Neural cell (in vitro differentiated cells): ENCODE measurements at regions not wholly inside any gene's neighbourhood (a gene's known extent, or its start where the extent isn't known, plus 50 kb on each side); places are given as distances from the start of the nearest gene placed in this dataset.
A peak's percentile ranks its signal among the peaks of the same experiment; 100 is the strongest.

Experiments used
- H2AFZ ChIP-seq: fragments of 200-600, 300-800 bp; sonication (generic), shearing (Covaris generic); 2 replicates; pipeline ENCODE4 v1.6.0; 2014; ENCODE audit warnings: low read depth, mild to moderate bottlenecking, antibody characterized with exemption, low read length, moderate library complexity
- H3F3A ChIP-seq: fragments of 200-600 bp; shearing (Covaris generic); 2 replicates; pipeline ENCODE4 v1.6.1; 2016; ENCODE audit warnings: mild to moderate bottlenecking, moderate library complexity, mixed read lengths, antibody characterized with exemption, low read length; ENCODE audit not compliant: insufficient read depth, poor library complexity, severe bottlenecking
- H3K27ac ChIP-seq: fragments of 200-600, 300-800 bp; sonication (generic), shearing (Covaris generic); 2 replicates; pipeline ENCODE4 v1.5.1; 2014; ENCODE audit warnings: mild to moderate bottlenecking, low read length, moderate library complexity
- H3K27me3 ChIP-seq: fragments of 300-800, 200-600 bp; sonication (generic), shearing (Covaris generic); 2 replicates; pipeline ENCODE4 v1.6.0; 2014; ENCODE audit warnings: mild to moderate bottlenecking, low read depth, low read length, moderate library complexity; ENCODE audit not compliant: insufficient read depth
- H3K36me3 ChIP-seq: fragments of 300-800, 200-600 bp; sonication (generic), shearing (Covaris generic); 2 replicates; pipeline ENCODE4 v1.5.1; 2014; ENCODE audit warnings: mild to moderate bottlenecking, antibody characterized with exemption, low read length, moderate library complexity; ENCODE audit not compliant: insufficient read depth
- H3K4me2 ChIP-seq: fragments of 300-800, 200-600 bp; sonication (generic), shearing (Covaris generic); 2 replicates; pipeline ENCODE4 v1.6.0; 2014; ENCODE audit warnings: mild to moderate bottlenecking, low read length
- H3K4me3 ChIP-seq: fragments of 300-800, 200-600 bp; sonication (generic), shearing (Covaris generic); 2 replicates; pipeline ENCODE4 v1.5.1; 2014; ENCODE audit warnings: mild to moderate bottlenecking, low read length, moderate library complexity
- H3K79me2 ChIP-seq: fragments of 200-600 bp; shearing (Covaris generic); replicated peaks from 2 replicates; pipeline ENCODE4 v1.6.0; 2014; ENCODE audit warnings: mild to moderate bottlenecking, low read length, moderate library complexity; ENCODE audit not compliant: insufficient read depth
- H3K9ac ChIP-seq: fragments of 300-800, 200-600 bp; sonication (generic), shearing (Covaris generic); 2 replicates; pipeline ENCODE4 v1.6.1; 2016; ENCODE audit warnings: mild to moderate bottlenecking, low read length, mixed read lengths
- H3K9me2 ChIP-seq: fragments of 200-600 bp; shearing (Covaris generic); 2 replicates; pipeline ENCODE4 v1.6.1; 2016; ENCODE audit warnings: mild to moderate bottlenecking, low read length, mixed read lengths; ENCODE audit not compliant: insufficient read depth
- H3K9me3 ChIP-seq: fragments of 200-600, 300-800 bp; sonication (generic), shearing (Covaris generic); 2 replicates; pipeline ENCODE4 v1.6.1; 2016; ENCODE audit warnings: mild to moderate bottlenecking, mixed run types, low read length, moderate library complexity, mixed read lengths
- H4K20me1 ChIP-seq: fragments of 200-600 bp; shearing (Covaris generic); 2 replicates; pipeline ENCODE4 v1.6.1; 2016; ENCODE audit warnings: mild to moderate bottlenecking, mixed run types; ENCODE audit not compliant: insufficient read depth
- CTCF ChIP-seq: fragments of 450-650 bp; IDR thresholded peaks from 2 replicates; pipeline ENCODE4 v1.5.1; 2014; ENCODE audit warnings: antibody characterized with exemption, mild to moderate bottlenecking, moderate library complexity; ENCODE audit not compliant: poor library complexity, severe bottlenecking
- EP300 ChIP-seq: fragments of 450-650 bp; conservative IDR thresholded peaks from 2 replicates; pipeline ENCODE4 v1.6.1; 2014; ENCODE audit warnings: antibody characterized with exemption, mild to moderate bottlenecking, moderate library complexity; ENCODE audit not compliant: poor library complexity, severe bottlenecking
- EZH2 ChIP-seq: fragments of 200-600, 300-800 bp; shearing (Covaris generic), sonication (generic); IDR thresholded peaks from 2 replicates; pipeline ENCODE4 v1.6.1; 2014; ENCODE audit warnings: antibody characterized with exemption, low read length, borderline replicate concordance, mild to moderate bottlenecking; ENCODE audit not compliant: insufficient read depth, poor library complexity, severe bottlenecking
- MXI1 ChIP-seq: fragments of 450-650 bp; conservative IDR thresholded peaks from 2 replicates; pipeline ENCODE4 v1.6.1; 2014; ENCODE audit warnings: antibody characterized with exemption, mild to moderate bottlenecking; ENCODE audit not compliant: poor library complexity, severe bottlenecking
- POLR2AphosphoS5 ChIP-seq: IDR thresholded peaks from 2 replicates; pipeline ENCODE4 v1.6.1; 2012
- RAD21 ChIP-seq: fragments of 450-650 bp; conservative IDR thresholded peaks from 2 replicates; pipeline ENCODE4 v1.6.1; 2014; ENCODE audit warnings: antibody characterized with exemption, mild to moderate bottlenecking, moderate library complexity
- REST ChIP-seq: IDR thresholded peaks from 2 replicates; pipeline ENCODE4 v1.6.1; 2012; ENCODE audit warnings: borderline replicate concordance
- SMC3 ChIP-seq: fragments of 450-650 bp; conservative IDR thresholded peaks from 2 replicates; pipeline ENCODE4 v1.6.1; 2014; ENCODE audit warnings: antibody characterized with exemption, mild to moderate bottlenecking, moderate library complexity; ENCODE audit not compliant: poor library complexity
- TAF1 ChIP-seq: IDR thresholded peaks from 2 replicates; pipeline ENCODE4 v1.6.1; 2012; ENCODE audit warnings: low read depth

DNA sequence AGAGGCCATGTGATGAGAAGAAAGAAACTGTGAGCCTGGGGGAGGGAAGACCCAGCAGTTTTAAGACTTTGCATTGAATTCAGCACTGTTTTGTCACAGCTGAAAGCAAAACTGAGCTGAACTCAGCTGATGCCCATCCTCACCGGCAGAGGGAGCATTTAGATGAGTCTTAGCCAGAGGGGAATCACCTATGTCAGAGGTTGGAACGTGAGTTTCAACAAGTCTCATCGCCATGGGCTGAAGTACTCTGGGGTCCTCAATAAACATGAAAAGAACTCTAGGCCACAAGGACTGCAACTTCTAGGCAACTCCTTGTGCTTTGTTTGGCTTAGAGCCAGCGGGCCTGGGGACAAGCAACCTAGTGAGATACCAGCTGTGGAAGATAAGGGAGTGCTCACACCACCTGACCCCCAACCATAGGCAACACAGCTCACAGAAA, 324.5 kb downstream of the TBL1XR1 start:
- H3K9me2 ChIP-seq: no peaks in the 10 kb centered on the region
- H3K36me3 ChIP-seq: no peaks in the 10 kb centered on the region
- H4K20me1 ChIP-seq: no peaks in the 10 kb centered on the region
- TF ChIP-seq RAD21 (peak; percentile 39), MXI1 (no peak), EZH2 (no peak), EP300 (no peak), SMC3 (peak; percentile 58), POLR2AphosphoS5 (no peak), REST (no peak), TAF1 (no peak), CTCF (peak; percentile 52)
- no peaks in the 10 kb centered on the region for H3K27me3 ChIP-seq
- no peak overlapping the region for H2AFZ ChIP-seq
- H3K79me2 ChIP-seq: no peaks in the 10 kb centered on the region
- no peak overlapping the region for H3K4me2 ChIP-seq
- H3F3A ChIP-seq: no peaks in the 10 kb centered on the region
- no peak overlapping the region for H3K27ac ChIP-seq
- no peak overlapping the region for H3K9ac ChIP-seq
- H3K4me3 ChIP-seq: no peak overlapping the region
- no peaks in the 10 kb centered on the region for H3K9me3 ChIP-seq

GRCh38 chr3:176870451-176870850, 326.8 kb downstream of the TBL1XR1 start:
- H2AFZ ChIP-seq: no peak overlapping the region
- no peak overlapping the region for H3K9ac ChIP-seq
- H3K9me3 ChIP-seq: no peaks in the 10 kb centered on the region
- no peaks in the 10 kb centered on the region for H3K36me3 ChIP-seq
- H3K4me2 ChIP-seq: no peak overlapping the region
- H4K20me1 ChIP-seq: no peaks in the 10 kb centered on the region
- H3K79me2 ChIP-seq: no peaks in the 10 kb centered on the region
- no peaks in the 10 kb centered on the region for H3K9me2 ChIP-seq
- TF ChIP-seq POLR2AphosphoS5 (no peak), SMC3 (no peak), CTCF (no peak), EP300 (no peak), EZH2 (no peak), REST (no peak), TAF1 (no peak), RAD21 (no peak), MXI1 (no peak)
- H3F3A ChIP-seq: no peaks in the 10 kb centered on the region
- no peak overlapping the region for H3K27ac ChIP-seq
- H3K4me3 ChIP-seq: no peak overlapping the region
- H3K27me3 ChIP-seq: no peaks in the 10 kb centered on the region
